Upper lobe of left lung (tissue), 6 donors: ENCODE measurements at regions not wholly inside any gene's neighbourhood (a gene's known extent, or its start where the extent isn't known, plus 50 kb on each side); places are given as distances from the start of the nearest gene placed in this dataset.

Experiments used
- ATAC-seq, 2 donors: fragments of 200-7000 bp; cut with Tn5 transposase; one replicate each; pipeline ENCODE4 v1.9.1; 2022; ENCODE audit warnings: mild to moderate bottlenecking in 2 of 2, moderate library complexity in 2 of 2; ENCODE audit not compliant: low FRiP score in 2 of 2
- DNase-seq, 2 donors: peaks; one replicate each; pipeline ENCODE4 v3.0.0-alpha.2; 2019 to 2020
- H3K27ac ChIP-seq, 4 donors: fragments of 200-600 bp; sonication (generic); one replicate each; pipeline ENCODE4 v1.5.1; 2016 to 2019
- H3K27me3 ChIP-seq, 4 donors: fragments of 200-600 bp; sonication (generic); one replicate each; pipeline ENCODE4 v1.5.1; 2017 to 2019
- H3K36me3 ChIP-seq, 4 donors: fragments of 200-600 bp; sonication (generic); one replicate each; pipeline ENCODE4 v1.5.1; 2016 to 2019
- H3K4me1 ChIP-seq, 4 donors: fragments of 200-600 bp; sonication (generic); one replicate each; pipeline ENCODE4 v1.5.1; 2018 to 2019
- H3K4me3 ChIP-seq, 4 donors: fragments of 200-600 bp; sonication (generic); one replicate each; pipeline ENCODE4 v1.5.1; 2017 to 2019; ENCODE audit warnings: mild to moderate bottlenecking in 2 of 4, moderate library complexity in 1 of 4
- H3K9me3 ChIP-seq, 4 donors: fragments of 200-600 bp; sonication (generic); one replicate each; pipeline ENCODE4 v1.5.1; 2018 to 2019
- CTCF ChIP-seq, 6 experiments: fragments of 450-650 bp in 4 of 6; fragments of 200-600 bp in 2 of 6; sonication (generic) in 2 of 6; IDR thresholded peaks; one replicate each; pipeline ENCODE4 v1.5.1; 2016 to 2019; ENCODE audit warnings: antibody characterized with exemption in 6 of 6
- EP300 ChIP-seq, 4 donors: sonication (generic); formaldehyde crosslinking; IDR thresholded peaks; one replicate each; pipeline ENCODE4 v1.5.1; 2017; ENCODE audit warnings: antibody characterized with exemption in 4 of 4, control low read depth in 2 of 4
- POLR2A ChIP-seq, 4 donors: fragments of 450-650 bp; IDR thresholded peaks; one replicate each; pipeline ENCODE4 v1.5.1; 2016 to 2017; ENCODE audit warnings: antibody characterized with exemption in 4 of 4, mild to moderate bottlenecking in 2 of 4
- POLR2AphosphoS5 ChIP-seq, 2 donors: sonication (generic); formaldehyde crosslinking; IDR thresholded peaks; one replicate each; pipeline ENCODE4 v1.5.1; 2017; ENCODE audit warnings: antibody characterized with exemption in 2 of 2
- WGBS, 2 donors: methylation state at CpG; one replicate each; pipeline ENCODE4 v1.1.5; 2017 to 2018; 5-methylcytosine and 5-hydroxymethylcytosine counted together
- donor health status: DM: no; HTN: no; CAD: no; lungs with moderate emphysema.
- donor health status: DM: no; HTN: yes; CAD: no; lungs with severe emphysema.

- Histone ChIP-seq H3K4me3 (no peak overlapping the region), H3K27ac (no peak overlapping the region), H3K9me3 (no peaks in the 10 kb centered on the region), H3K27me3 (no peaks in the 10 kb centered on the region), H3K36me3 (no peaks in the 10 kb centered on the region), H3K4me1 (no peaks in the 10 kb centered on the region)
- ATAC-seq (no peak), DNase-seq (no peak)
- WGBS, 2 donors, result 86 to 90% methylated on average over 2 of the region's 2 CpGs
- TF ChIP-seq CTCF (IDR thresholded peaks at IDR 0.05), result no peak
Observed at GRCh38 chr14:43198465-43198864, 1308.6 kb downstream of the FSCB start.

GRCh38 chr14:43184540-43184939, 1322.5 kb downstream of the FSCB start:
- Histone ChIP-seq H3K4me1 (no peaks in the 10 kb centered on the region), H3K4me3 (no peak overlapping the region), H3K27ac (no peak overlapping the region), H3K27me3 (no peaks in the 10 kb centered on the region), H3K36me3 (no peaks in the 10 kb centered on the region), H3K9me3 (no peaks in the 10 kb centered on the region)
- ATAC-seq, result no peak
- no peak for DNase-seq
- WGBS, 2 donors, result 78 to 84% methylated on average over 3 of the region's 3 CpGs
- TF ChIP-seq EP300 (IDR thresholded peaks at IDR 0.05) (no peak), CTCF (IDR thresholded peaks at IDR 0.05) (no peak), POLR2AphosphoS5 (IDR thresholded peaks at IDR 0.05) (no peak), POLR2A (IDR thresholded peaks at IDR 0.05) (no peak)

- Histone ChIP-seq H3K27me3 (no peaks in the 10 kb centered on the region), H3K9me3 (no peaks in the 10 kb centered on the region), H3K36me3 (no peaks in the 10 kb centered on the region), H3K4me1 (no peaks in the 10 kb centered on the region), H3K4me3 (no peak overlapping the region), H3K27ac (no peak overlapping the region)
- 79 to 81% methylated on average over 3 of the region's 3 CpGs for WGBS, 2 donors
- DNase-seq, result no peak
- no peak for ATAC-seq
- TF ChIP-seq POLR2AphosphoS5 (IDR thresholded peaks at IDR 0.05) (no peak), POLR2A (IDR thresholded peaks at IDR 0.05) (no peak)
Observed at GRCh38 chr14:43183916-43184315, 1323.2 kb downstream of the FSCB start.

GRCh38 chr14:43175896-43176295, 1331.2 kb downstream of the FSCB start:
- H3K4me3 ChIP-seq, result no peak overlapping the region
- no peak for DNase-seq
- no peaks in the 10 kb centered on the region for H3K27me3 ChIP-seq
- H3K36me3 ChIP-seq, result no peaks in the 10 kb centered on the region
- no peak overlapping the region for H3K27ac ChIP-seq
- H3K9me3 ChIP-seq, result no peaks in the 10 kb centered on the region
- no peaks in the 10 kb centered on the region for H3K4me1 ChIP-seq
- no peak for ATAC-seq
- TF ChIP-seq POLR2A (IDR thresholded peaks at IDR 0.05) (no peak), POLR2AphosphoS5 (IDR thresholded peaks at IDR 0.05) (no peak), EP300 (IDR thresholded peaks at IDR 0.05) (no peak), CTCF (IDR thresholded peaks at IDR 0.05) (no peak)
- 61 to 71% methylated on average over 2 of the region's 2 CpGs for WGBS, 2 donors

GRCh38 chr14:43172899-43173548, 1334.1 kb downstream of the FSCB start:
- H3K9me3 ChIP-seq, result no peaks in the 10 kb centered on the region
- no peaks in the 10 kb centered on the region for H3K36me3 ChIP-seq
- no peaks in the 10 kb centered on the region for H3K27me3 ChIP-seq
- DNase-seq (no peak), ATAC-seq (no peak)
- TF ChIP-seq POLR2A (IDR thresholded peaks at IDR 0.05), result no peak
- TF ChIP-seq POLR2AphosphoS5 (IDR thresholded peaks at IDR 0.05), result no peak
- no peak for TF ChIP-seq EP300 (IDR thresholded peaks at IDR 0.05)
- TF ChIP-seq CTCF (IDR thresholded peaks at IDR 0.05), result no peak
- no peak overlapping the region for H3K4me3 ChIP-seq
- H3K27ac ChIP-seq, result no peak overlapping the region
- no peaks in the 10 kb centered on the region for H3K4me1 ChIP-seq
